ENCODE measurements at regions not wholly inside any gene's neighbourhood (a gene's known extent, or its start where the extent isn't known, plus 50 kb on each side); places are given as distances from the start of the nearest gene placed in this dataset.

- TF ChIP-seq CTCF (conservative IDR thresholded peaks at IDR 0.05 in 1 of 2, IDR thresholded peaks at IDR 0.05 in 1 of 2; ENCODE audit: extremely low read depth in 1 of 2, insufficient read depth in 1 of 2, low read depth in 1 of 2, low read length in 2 of 2) (no peak), EZH2 (IDR thresholded peaks at IDR 0.05; ENCODE audit: borderline replicate concordance, low read length) (no peak)
These were observed 158.5 kb downstream of the FOXD2 start for GRCh38 chr1:47596328-47596727.
